Endodermal cell (in vitro differentiated cells): ENCODE measurements at regions not wholly inside any gene's neighbourhood (a gene's known extent, or its start where the extent isn't known, plus 50 kb on each side); places are given as distances from the start of the nearest gene placed in this dataset.

ENCODE experiments used
- DNase-seq: peaks from one replicate; pipeline ENCODE4 v3.0.0-alpha.2; 2017
- H3K27ac ChIP-seq: 2 replicates; pipeline ENCODE4 v1.5.1; 2013; ENCODE audit warnings: mild to moderate bottlenecking, low read depth, low read length, moderate library complexity
- H3K27me3 ChIP-seq: 2 replicates; pipeline ENCODE4 v1.6.1; 2013; ENCODE audit warnings: mild to moderate bottlenecking, low read length, moderate library complexity; ENCODE audit not compliant: insufficient read depth, control insufficient read depth, poor library complexity, severe bottlenecking
- H3K36me3 ChIP-seq: 2 replicates; pipeline ENCODE4 v1.7.0; 2013; ENCODE audit warnings: mild to moderate bottlenecking, low read length, moderate library complexity; ENCODE audit not compliant: control insufficient read depth, insufficient read depth
- H3K4me1 ChIP-seq: one replicate; pipeline ENCODE4 v1.7.0; 2013; ENCODE audit warnings: low read length; ENCODE audit not compliant: control insufficient read depth, insufficient read depth
- H3K4me3 ChIP-seq: 2 replicates; pipeline ENCODE4 v1.5.1; 2013; ENCODE audit warnings: mild to moderate bottlenecking, low read length, moderate library complexity
- H3K9ac ChIP-seq: 2 replicates; pipeline ENCODE4 v1.6.1; 2013; ENCODE audit warnings: mild to moderate bottlenecking, low read length, moderate library complexity; ENCODE audit not compliant: poor library complexity, severe bottlenecking; ENCODE audit errors: extremely low read depth
- H3K9me3 ChIP-seq: 2 replicates; pipeline ENCODE4 v1.6.1; 2013; ENCODE audit warnings: mild to moderate bottlenecking, low read length, moderate library complexity; ENCODE audit not compliant: control insufficient read depth
- H3K27ac Mint-ChIP-seq: 2 replicates; pipeline ENCODE4 v1.8.0; 2020; ENCODE audit warnings: mixed read lengths
- H3K27me3 Mint-ChIP-seq: 2 replicates; pipeline ENCODE4 v1.8.0; 2021; ENCODE audit warnings: mild to moderate bottlenecking, mixed read lengths; ENCODE audit not compliant: insufficient read depth
- H3K36me3 Mint-ChIP-seq: 2 replicates; pipeline ENCODE4 v1.8.0; 2020; ENCODE audit warnings: low read depth, mixed read lengths
- H3K4me1 Mint-ChIP-seq: 2 replicates; pipeline ENCODE4 v1.8.0; 2020; ENCODE audit warnings: mixed read lengths
- H3K4me3 Mint-ChIP-seq: 2 replicates; pipeline ENCODE4 v1.8.0; 2020; ENCODE audit warnings: mild to moderate bottlenecking, moderate library complexity, mixed read lengths
- H3K9me3 Mint-ChIP-seq: 2 replicates; pipeline ENCODE4 v1.8.0; 2020; ENCODE audit warnings: mild to moderate bottlenecking, mixed read lengths
- CTCF ChIP-seq: fragments of 200-600 bp; sonication (generic); conservative IDR thresholded peaks from 2 replicates; pipeline ENCODE4 v1.5.0; 2021; ENCODE audit warnings: antibody characterized with exemption, mild to moderate bottlenecking
- WGBS, 2 experiments: methylation state at CpG; one replicate each; pipeline versions ENCODE4 v1.1.5 to v1.1.7; 2013; ENCODE audit warnings: missing lambda C conversion rate in 2 of 2, mixed read lengths in 1 of 2; ENCODE audit not compliant: insufficient coverage in 1 of 2, insufficient read length in 1 of 2; 5-methylcytosine and 5-hydroxymethylcytosine counted together

GRCh38 chr13:37986811-37987210 lies 117.2 kb upstream of the TRPC4 start:
- TF ChIP-seq CTCF = no peak
- no peaks in the 10 kb centered on the region for H3K9me3 Mint-ChIP-seq
- Histone ChIP-seq H3K27me3 (no peaks in the 10 kb centered on the region), H3K4me3 (no peak overlapping the region), H3K36me3 (no peaks in the 10 kb centered on the region), H3K9me3 (no peaks in the 10 kb centered on the region), H3K4me1 (no peaks in the 10 kb centered on the region), H3K27ac (no peak overlapping the region), H3K9ac (no peak overlapping the region)
- no peak for DNase-seq
- no peak overlapping the region for H3K4me3 Mint-ChIP-seq
- H3K27ac Mint-ChIP-seq = no peak overlapping the region
- no peaks in the 10 kb centered on the region for H3K27me3 Mint-ChIP-seq
- peaks cover 6% of the 10 kb centered on the region for H3K4me1 Mint-ChIP-seq
- H3K36me3 Mint-ChIP-seq = no peaks in the 10 kb centered on the region
- 96% methylated on average over 1 of the region's 1 CpG; no CpG with 5 or more reads in 1 of the 2 experiments for WGBS, 2 experiments

GRCh38 chr13:37985281-37985680 lies 115.7 kb upstream of the TRPC4 start:
- no peak overlapping the region for H3K4me3 ChIP-seq
- no peaks in the 10 kb centered on the region for H3K9me3 ChIP-seq
- H3K27me3 ChIP-seq = no peaks in the 10 kb centered on the region
- no peak overlapping the region for H3K27ac ChIP-seq
- Mint-ChIP-seq H3K4me3 (no peak overlapping the region), H3K27me3 (no peaks in the 10 kb centered on the region), H3K27ac (no peak overlapping the region), H3K36me3 (no peaks in the 10 kb centered on the region), H3K4me1 (peaks cover 6% of the 10 kb centered on the region), H3K9me3 (no peaks in the 10 kb centered on the region)
- no peak for DNase-seq
- TF ChIP-seq CTCF = no peak
- no peak overlapping the region for H3K9ac ChIP-seq
- no peaks in the 10 kb centered on the region for H3K4me1 ChIP-seq
- no peaks in the 10 kb centered on the region for H3K36me3 ChIP-seq
- 88 to 94% methylated on average over 3 to 5 of the region's 5 CpGs for WGBS, 2 experiments

GRCh38 chr13:37984357-37984756 lies 114.8 kb upstream of the TRPC4 start:
- no peak overlapping the region for H3K9ac ChIP-seq
- no peak overlapping the region for H3K27ac ChIP-seq
- Mint-ChIP-seq H3K9me3 (no peaks in the 10 kb centered on the region), H3K36me3 (no peaks in the 10 kb centered on the region), H3K4me3 (no peak overlapping the region), H3K4me1 (peaks cover 6% of the 10 kb centered on the region), H3K27ac (no peak overlapping the region), H3K27me3 (no peaks in the 10 kb centered on the region)
- 89 to 95% methylated on average over 3 to 6 of the region's 6 CpGs for WGBS, 2 experiments
- DNase-seq = peak; percentile 57
- H3K9me3 ChIP-seq = no peaks in the 10 kb centered on the region
- no peaks in the 10 kb centered on the region for H3K36me3 ChIP-seq
- H3K4me1 ChIP-seq = no peaks in the 10 kb centered on the region
- no peaks in the 10 kb centered on the region for H3K27me3 ChIP-seq
- no peak overlapping the region for H3K4me3 ChIP-seq
- peak; percentile 63 for TF ChIP-seq CTCF
